Thyroid gland (tissue), 4 donors: ENCODE measurements at regions not wholly inside any gene's neighbourhood (a gene's known extent, or its start where the extent isn't known, plus 50 kb on each side); places are given as distances from the start of the nearest gene placed in this dataset.

ENCODE experiments used
- DNase-seq, 2 donors: peaks; one replicate each; pipeline ENCODE4 v3.0.0-alpha.2; 2019
- H3K27ac ChIP-seq, 3 donors: fragments of 200-600 bp; sonication (generic); 1 replicate in 2 of 3; 2 replicates in 1 of 3; pipeline ENCODE4 v1.5.1; 2016 to 2019; ENCODE audit warnings: mild to moderate bottlenecking in 1 of 3, moderate library complexity in 1 of 3
- H3K27me3 ChIP-seq: fragments of 200-600 bp; sonication (generic); one replicate; pipeline ENCODE4 v1.5.1; 2019
- H3K36me3 ChIP-seq, 2 donors: fragments of 200-600 bp; sonication (generic); one replicate each; pipeline ENCODE4 v1.5.1; 2016 to 2019
- H3K4me1 ChIP-seq, 2 donors: fragments of 200-600 bp; sonication (generic); one replicate each; pipeline ENCODE4 v1.5.1; 2017 to 2019
- H3K4me3 ChIP-seq, 3 donors: fragments of 200-600 bp; sonication (generic); replicated peaks in 1 of 3; 1 replicate in 2 of 3; 2 replicates in 1 of 3; pipeline ENCODE4 v1.5.1; 2016; ENCODE audit warnings: mild to moderate bottlenecking in 1 of 3
- H3K9me3 ChIP-seq: fragments of 200-600 bp; sonication (generic); one replicate; pipeline ENCODE4 v1.5.1; 2017
- CTCF ChIP-seq, 6 experiments: fragments of 200-600 bp in 3 of 6; fragments of 450-650 bp in 3 of 6; sonication (generic) in 3 of 6; IDR thresholded peaks; one replicate each; pipeline ENCODE4 v1.5.1; 2016 to 2019; ENCODE audit warnings: antibody characterized with exemption in 6 of 6, mild to moderate bottlenecking in 2 of 6, inconsistent platforms in 1 of 6, moderate library complexity in 1 of 6
- POLR2A ChIP-seq, 2 donors: fragments of 450-650 bp; IDR thresholded peaks; one replicate each; pipeline ENCODE4 v1.6.1; 2017; ENCODE audit warnings: antibody characterized with exemption in 2 of 2, mild to moderate bottlenecking in 2 of 2, moderate library complexity in 1 of 2
- WGBS, 2 donors: methylation state at CpG; one replicate each; pipeline ENCODE4 v1.1.5; 2017; 5-methylcytosine and 5-hydroxymethylcytosine counted together
- intact Hi-C: fragments of 100-400 bp; cut with DNase I; formaldehyde crosslinking; loops from one replicate; pipeline ENCODE4 v1.15.1; 2023

- Histone ChIP-seq H3K27me3 (no peaks in the 10 kb centered on the region), H3K27ac (no peak overlapping the region), H3K36me3 (no peaks in the 10 kb centered on the region), H3K9me3 (no peaks in the 10 kb centered on the region), H3K4me3 (no peak overlapping the region), H3K4me1 (no peaks in the 10 kb centered on the region)
- intact Hi-C loops: no loop called here
- WGBS, 2 donors: 92 to 97% methylated on average over 4 of the region's 4 CpGs
- TF ChIP-seq CTCF (IDR thresholded peaks at IDR 0.05): no peak
- TF ChIP-seq POLR2A (IDR thresholded peaks at IDR 0.05): no peak
- DNase-seq: no peak
Observed at GRCh38 chr4:31645236-31645635, 925.1 kb downstream of the PCDH7 start.

GRCh38 chr4:31647786-31648185, 927.6 kb downstream of the PCDH7 start:
- DNase-seq: no peak
- Histone ChIP-seq H3K36me3 (no peaks in the 10 kb centered on the region), H3K27ac (no peak overlapping the region), H3K4me3 (no peak overlapping the region), H3K27me3 (no peaks in the 10 kb centered on the region), H3K4me1 (no peaks in the 10 kb centered on the region), H3K9me3 (no peaks in the 10 kb centered on the region)
- WGBS, 2 donors: 91 to 95% methylated on average over 1 of the region's 1 CpG
- TF ChIP-seq CTCF (IDR thresholded peaks at IDR 0.05) (no peak), POLR2A (IDR thresholded peaks at IDR 0.05) (no peak)
- intact Hi-C loops: no loop called here

- no peaks in the 10 kb centered on the region for H3K4me1 ChIP-seq
- DNase-seq: no peak
- no peaks in the 10 kb centered on the region for H3K36me3 ChIP-seq
- H3K4me3 ChIP-seq: no peak overlapping the region
- no peak overlapping the region for H3K27ac ChIP-seq
- TF ChIP-seq POLR2A (IDR thresholded peaks at IDR 0.05): no peak
- no peak for TF ChIP-seq CTCF (IDR thresholded peaks at IDR 0.05)
- intact Hi-C loops: no loop called here
- WGBS, 2 donors: 90% methylated on average over 1 of the region's 1 CpG
- no peaks in the 10 kb centered on the region for H3K27me3 ChIP-seq
- no peaks in the 10 kb centered on the region for H3K9me3 ChIP-seq
Observed at GRCh38 chr4:31649878-31650277, 929.7 kb downstream of the PCDH7 start.

GRCh38 chr4:31651541-31651940, 931.4 kb downstream of the PCDH7 start:
- intact Hi-C loops: no loop called here
- DNase-seq: no peak
- Histone ChIP-seq H3K4me3 (no peak overlapping the region), H3K9me3 (no peaks in the 10 kb centered on the region), H3K36me3 (no peaks in the 10 kb centered on the region), H3K4me1 (no peaks in the 10 kb centered on the region), H3K27ac (no peak overlapping the region), H3K27me3 (no peaks in the 10 kb centered on the region)
- 76 to 82% methylated on average over 1 of the region's 1 CpG for WGBS, 2 donors
- no peak for TF ChIP-seq POLR2A (IDR thresholded peaks at IDR 0.05)
- TF ChIP-seq CTCF (IDR thresholded peaks at IDR 0.05): no peak

GRCh38 chr4:31655328-31655727, 935.2 kb downstream of the PCDH7 start:
- no peaks in the 10 kb centered on the region for H3K4me1 ChIP-seq

More at GRCh38 chr4:31655328-31655727, 935.2 kb downstream of the PCDH7 start:
- DNase-seq: no peak
- no peaks in the 10 kb centered on the region for H3K27me3 ChIP-seq
- H3K9me3 ChIP-seq: no peaks in the 10 kb centered on the region
- no peak overlapping the region for H3K4me3 ChIP-seq
- no peak overlapping the region for H3K27ac ChIP-seq
- no peaks in the 10 kb centered on the region for H3K36me3 ChIP-seq
- TF ChIP-seq CTCF (IDR thresholded peaks at IDR 0.05): no peak
- TF ChIP-seq POLR2A (IDR thresholded peaks at IDR 0.05): no peak
- intact Hi-C loops: no loop called here
